ENCODE measurements at regions not wholly inside any gene's neighbourhood (a gene's known extent, or its start where the extent isn't known, plus 50 kb on each side); places are given as distances from the start of the nearest gene placed in this dataset.
"Not testable (repeated sequence)": the region's sequence is repeated elsewhere in the genome, so short reads cannot be mapped to it uniquely, and the experiment has no call there.

GRCh38 chr1:5766996-5767395 is 225.2 kb downstream of the NPHP4 start:
- not testable (repeated sequence) for DNase-seq (ENCODE audit: low read depth in 2 of 2)

DNA sequence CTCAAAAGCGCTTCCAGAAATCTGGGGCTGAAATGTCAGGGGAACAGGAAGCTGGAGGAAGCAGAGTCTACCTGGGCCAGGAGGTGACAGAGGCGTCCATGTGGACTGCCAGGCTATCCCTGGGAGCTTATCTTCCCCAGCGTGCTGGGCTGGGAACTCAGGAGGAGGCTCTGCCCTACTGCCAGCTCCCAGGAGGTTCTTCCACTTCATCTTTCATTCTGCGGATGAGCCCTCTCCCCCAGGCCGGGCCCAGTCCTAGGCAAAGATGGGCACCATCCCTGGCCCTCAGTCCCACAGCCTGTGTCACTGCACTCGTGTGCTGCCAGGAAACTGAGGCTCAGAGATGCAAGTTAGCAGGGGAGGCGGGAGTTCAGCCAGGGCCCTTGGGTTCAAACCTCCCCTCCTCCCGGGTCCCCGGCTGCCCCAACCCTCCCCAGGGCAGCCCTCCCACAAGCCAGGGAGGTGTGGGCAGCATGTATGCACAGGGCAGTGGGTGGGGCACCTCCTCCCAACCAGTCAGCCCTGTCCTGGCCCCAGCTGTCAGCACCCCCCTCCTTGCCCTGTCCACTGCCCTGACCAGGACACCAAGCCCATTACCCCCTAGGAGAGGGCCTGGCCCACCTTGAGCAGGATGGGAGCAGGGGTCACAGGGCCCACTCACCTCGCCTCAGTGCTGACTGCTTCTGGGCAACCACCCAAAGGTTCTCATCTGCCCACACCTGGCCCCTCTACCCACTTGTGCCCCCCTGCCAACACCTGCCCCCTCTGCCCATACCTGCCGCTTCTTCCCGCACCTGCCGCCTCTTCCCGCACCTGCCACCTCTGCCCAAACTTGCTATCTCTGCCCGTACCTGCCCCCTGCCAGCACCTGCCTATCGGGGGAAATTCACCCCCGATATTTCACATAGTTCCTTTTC is 226.0 kb downstream of the NPHP4 start:
- DNase-seq (ENCODE audit: low read depth in 2 of 2) = no peak

DNA sequence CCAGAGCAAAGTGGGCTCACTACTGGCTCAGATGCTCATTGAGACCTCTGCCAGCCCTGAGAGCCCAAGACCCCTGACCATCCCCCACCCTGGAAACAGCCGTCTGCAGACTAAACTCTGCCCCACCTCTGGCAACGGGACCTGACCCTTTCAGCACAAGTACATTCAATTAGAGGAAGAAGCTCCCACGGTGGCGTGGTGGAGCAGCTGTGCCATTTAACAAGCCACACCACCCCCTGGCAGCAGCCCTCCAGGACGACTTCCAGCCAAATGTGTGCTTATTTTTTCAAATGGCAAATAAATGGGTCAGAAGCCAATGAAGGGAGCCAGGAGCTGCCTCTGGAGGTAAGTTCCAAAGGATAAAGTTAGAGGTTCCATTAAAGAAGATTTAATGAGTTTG is 226.7 kb downstream of the NPHP4 start:
- DNase-seq (ENCODE audit: low read depth in 2 of 2) = no peak

GRCh38 chr1:5764959-5765358 is 227.3 kb downstream of the NPHP4 start:
- DNase-seq (ENCODE audit: low read depth in 2 of 2) = no peak

GRCh38 chr1:5764464-5764863 is 227.8 kb downstream of the NPHP4 start:
- no peak for DNase-seq (ENCODE audit: low read depth in 2 of 2)

DNA sequence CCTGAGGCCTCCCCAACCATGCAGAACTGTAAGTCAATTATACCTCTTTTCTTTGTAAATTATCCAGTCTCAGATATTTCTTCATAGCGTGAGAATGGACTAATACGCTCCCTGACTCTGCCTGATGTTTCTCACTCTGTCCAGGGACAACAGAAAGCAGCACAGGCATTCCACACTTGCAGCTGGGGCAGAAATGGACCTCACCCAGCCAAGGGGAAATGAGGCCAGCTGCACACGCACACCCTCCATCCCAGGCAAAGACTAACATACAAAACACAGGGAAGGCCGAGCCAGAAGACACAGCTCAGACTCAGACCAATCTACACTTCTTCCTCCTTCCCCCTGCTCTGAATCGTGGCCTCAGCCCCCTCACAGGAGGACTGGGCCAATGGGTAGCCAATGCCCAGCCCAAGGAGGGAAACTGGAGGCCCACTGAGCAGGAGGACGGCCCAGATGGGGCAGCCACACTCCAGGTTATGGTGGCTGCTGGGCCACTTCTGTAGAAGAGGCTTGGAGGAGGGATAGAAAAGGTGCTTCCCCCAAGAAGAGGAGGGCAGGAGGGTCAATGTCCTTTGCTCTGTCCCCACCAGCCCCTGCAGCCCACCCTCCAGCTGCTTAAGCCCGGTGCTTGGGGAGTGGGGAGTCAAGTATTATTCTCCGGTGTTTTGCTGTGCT is 228.4 kb downstream of the NPHP4 start:
- DNase-seq (ENCODE audit: low read depth in 2 of 2) = no peak

DNA sequence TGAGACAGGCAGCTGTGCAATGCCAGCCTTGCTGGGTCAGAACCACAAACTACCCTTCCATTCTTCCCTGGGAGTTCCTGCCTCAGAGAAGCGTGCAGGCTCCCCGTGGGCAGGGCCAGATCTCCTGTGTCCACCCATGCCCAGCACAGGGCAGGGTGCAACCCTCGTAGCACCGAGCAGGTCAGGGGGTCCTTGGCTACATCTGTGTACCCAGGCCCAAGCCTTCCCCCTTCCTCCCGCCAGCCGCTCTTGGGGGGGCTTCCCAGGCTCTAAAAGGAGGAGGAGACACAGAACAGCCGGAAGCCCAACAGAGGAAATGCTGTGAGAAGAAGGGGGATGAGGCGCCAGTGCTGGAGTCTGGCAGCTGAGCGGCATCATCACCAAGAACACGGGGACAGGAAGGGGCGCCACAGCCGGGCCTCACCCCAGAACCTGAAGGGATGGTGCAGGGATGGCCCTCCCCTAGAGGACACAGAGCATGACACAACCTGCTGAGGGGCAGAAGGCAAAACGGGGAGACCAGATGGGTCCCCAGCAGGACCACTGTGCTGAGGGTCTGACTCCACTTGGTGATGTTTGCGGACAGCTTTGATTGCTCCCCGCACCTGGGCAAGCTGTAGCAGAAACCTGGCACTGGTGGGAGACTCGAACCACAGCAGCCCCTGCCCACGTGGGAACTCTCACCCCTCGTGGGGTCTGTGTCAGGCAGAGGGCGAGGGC is 233.2 kb downstream of the NPHP4 start:
- DNase-seq (ENCODE audit: low read depth in 2 of 2) = no peak

GRCh38 chr1:5758000-5758858 is 234.0 kb downstream of the NPHP4 start:
- DNase-seq (ENCODE audit: low read depth in 2 of 2) = no peak

DNA sequence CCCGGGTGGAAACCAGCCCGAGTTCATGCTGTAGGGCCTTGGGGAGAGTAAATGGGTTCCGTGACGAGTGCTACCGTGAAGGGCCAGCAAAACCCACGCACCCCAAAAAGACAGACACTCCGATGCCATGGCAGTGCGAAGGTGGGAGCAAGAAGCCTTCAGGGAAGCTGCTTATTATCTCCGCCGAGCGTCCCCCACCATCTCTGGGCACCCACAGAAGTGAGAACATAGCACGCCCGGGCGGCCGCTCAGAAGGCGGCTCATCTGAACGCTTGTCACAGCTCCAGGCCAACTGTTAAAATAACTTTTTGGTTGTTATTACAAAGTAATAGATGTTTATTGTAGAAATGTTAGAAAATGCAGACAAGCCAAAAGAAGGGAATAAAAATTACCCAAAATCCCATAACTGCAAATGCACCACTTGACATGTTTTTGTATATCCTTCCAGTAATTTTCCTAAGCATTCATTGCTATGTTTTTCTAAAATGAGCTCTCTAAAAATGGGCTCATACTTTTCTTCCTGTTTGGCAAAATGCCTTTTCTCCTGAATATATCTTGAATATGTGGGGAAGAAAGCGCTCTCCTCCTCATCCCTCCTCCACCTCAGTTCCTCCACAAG is 234.9 kb downstream of the NPHP4 start:
- DNase-seq (ENCODE audit: low read depth in 2 of 2) = no peak

GRCh38 chr1:5756434-5757186 is 235.6 kb downstream of the NPHP4 start:
- DNase-seq (ENCODE audit: low read depth in 2 of 2) = no peak

DNA sequence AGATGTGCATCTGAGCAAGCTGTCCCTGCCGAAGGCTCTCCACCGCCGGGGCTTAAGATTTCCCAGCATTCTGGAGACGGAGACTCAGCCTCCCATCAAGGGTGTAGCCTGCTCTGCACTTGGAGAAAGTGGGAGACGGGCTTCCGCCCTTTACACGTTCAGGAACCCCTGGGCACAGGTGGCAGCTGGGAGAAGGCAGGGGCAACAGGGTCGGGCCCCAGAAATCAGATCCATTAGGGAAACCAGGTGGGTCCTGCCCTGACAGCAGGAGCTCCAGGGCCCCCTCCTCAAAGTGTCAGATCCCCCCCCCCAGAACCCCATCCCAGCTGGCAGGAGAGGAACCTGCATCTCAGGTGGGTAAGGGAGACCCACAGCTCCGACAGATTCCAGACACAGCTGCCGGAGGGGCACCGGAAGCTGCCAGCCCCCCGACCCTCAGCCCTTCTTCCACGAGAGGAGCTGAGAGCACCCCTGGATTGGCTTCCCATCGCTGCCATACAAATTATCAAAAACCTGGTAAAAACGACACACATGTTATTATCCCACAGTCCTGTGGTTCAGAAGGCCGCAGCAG is 236.6 kb downstream of the NPHP4 start:
- DNase-seq (ENCODE audit: low read depth in 2 of 2) = no peak

DNA sequence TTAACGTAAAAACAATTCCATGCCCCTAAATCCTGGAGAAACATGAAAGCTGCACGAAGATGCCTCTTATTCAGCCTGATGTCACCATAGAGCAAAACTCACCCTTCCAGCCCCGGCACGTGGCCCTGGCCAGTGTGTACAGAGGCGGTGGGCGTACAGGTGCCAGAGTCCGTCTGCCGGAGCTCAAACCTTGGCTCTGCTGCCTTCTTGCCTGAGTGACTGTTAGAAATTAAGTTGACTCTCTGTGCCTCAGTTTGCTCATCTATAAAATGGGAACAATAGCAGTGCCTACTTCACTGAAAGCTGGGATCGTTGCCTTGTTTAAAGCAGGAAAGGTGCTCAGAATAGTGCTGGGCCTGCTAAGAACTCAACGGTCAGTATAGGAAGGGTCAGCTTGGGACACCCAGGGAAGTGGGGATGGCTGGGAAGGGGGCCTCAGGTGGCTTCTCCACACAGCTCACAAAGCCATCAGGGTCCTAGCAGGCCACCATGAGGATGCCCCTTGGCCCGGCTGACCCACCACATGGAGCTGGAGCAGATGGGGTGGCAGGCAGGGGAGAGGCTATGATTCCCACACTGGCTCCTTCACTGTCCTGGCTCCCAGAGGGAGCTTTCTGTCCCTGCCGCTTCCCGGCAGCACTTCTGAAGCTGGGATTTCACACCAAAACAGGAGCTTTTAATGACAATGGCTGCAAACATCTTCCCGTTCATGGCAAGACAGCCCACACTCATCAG is 237.2 kb downstream of the NPHP4 start:
- DNase-seq (ENCODE audit: low read depth in 2 of 2) = no peak

- no peak for DNase-seq (ENCODE audit: low read depth in 2 of 2)
Measured at GRCh38 chr1:5753549-5754421, 238.4 kb downstream of the NPHP4 start.

- DNase-seq (ENCODE audit: low read depth in 2 of 2) = no peak
Measured at GRCh38 chr1:5752746-5753548, 239.3 kb downstream of the NPHP4 start.

DNA sequence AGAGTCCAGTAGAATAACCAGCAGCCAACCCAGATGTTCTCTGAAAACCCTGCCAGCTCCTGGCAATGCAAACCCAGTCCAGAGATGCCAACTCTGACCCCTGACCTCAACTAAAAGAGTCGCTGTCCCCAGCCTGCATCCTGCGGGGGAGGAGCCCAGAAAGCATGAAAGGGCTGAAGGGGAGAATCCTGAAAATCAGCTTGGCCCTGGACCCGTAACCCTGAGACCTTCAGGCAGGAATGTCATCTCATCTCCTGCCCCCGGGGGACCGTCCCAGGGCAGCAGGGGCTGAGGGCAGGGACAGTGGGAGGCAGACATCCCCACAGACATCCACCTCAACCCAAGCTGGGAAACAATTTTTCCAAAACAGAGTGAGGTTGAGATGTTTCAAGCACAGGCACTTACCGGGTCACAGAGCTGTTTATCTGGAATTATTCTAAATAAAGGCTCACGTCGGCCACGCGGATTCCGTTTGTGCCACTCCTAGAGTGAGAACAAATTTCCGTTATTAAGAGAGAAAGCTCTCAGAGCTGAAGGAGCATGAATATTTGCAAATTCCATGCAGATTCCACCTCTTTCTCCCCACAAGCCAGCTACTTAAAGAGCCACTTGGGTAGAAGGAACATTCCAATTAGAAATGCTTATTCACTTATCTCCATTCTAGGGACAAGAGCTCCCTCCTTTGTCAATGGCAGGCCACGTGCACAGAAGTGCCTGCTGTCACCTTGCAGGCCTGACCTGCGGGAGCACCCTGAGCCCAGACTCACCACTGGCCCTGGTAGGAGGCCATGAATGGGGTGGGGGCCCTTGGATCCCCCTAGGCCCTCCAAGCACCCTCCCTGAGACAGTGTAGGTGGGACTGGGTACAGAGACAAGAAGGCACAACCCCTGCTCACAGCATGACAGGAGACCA is 240.1 kb downstream of the NPHP4 start:
- DNase-seq (ENCODE audit: low read depth in 2 of 2) = no peak

GRCh38 chr1:5751163-5751540 is 241.1 kb downstream of the NPHP4 start:
- DNase-seq (ENCODE audit: low read depth in 2 of 2) = no peak

Measured in stimulated activated CD4-positive, alpha-beta T cell treated with anti-CD3 and anti-CD28 coated beads, Interleukin-4, amount 100 ng/mL, for 48 hours (primary cell).